ENCODE measurements at regions not wholly inside any gene's neighbourhood (a gene's known extent, or its start where the extent isn't known, plus 50 kb on each side); places are given as distances from the start of the nearest gene placed in this dataset.

GRCh38 chr5:155136216-155136850 is 122.8 kb downstream of the KIF4B start:
- no peak overlapping the region for H3K4me3 ChIP-seq (ENCODE audit: low read length)
- Mint-ChIP-seq H3K4me1 (peaks cover 17% of the 10 kb centered on the region), H3K27me3 (ENCODE audit: insufficient read depth) (peaks cover 56% of the 10 kb centered on the region), H3K27ac (no peak overlapping the region), H3K36me3 (ENCODE audit: low read depth) (no peaks in the 10 kb centered on the region), H3K4me3 (no peak overlapping the region), H3K9me3 (no peaks in the 10 kb centered on the region)
- no peaks in the 10 kb centered on the region for H3K9me3 ChIP-seq (ENCODE audit: control insufficient read depth, low read length)
- H3K9ac ChIP-seq (ENCODE audit: extremely low read depth, low read length, poor library complexity, severe bottlenecking): no peak overlapping the region
- H3K27me3 ChIP-seq (ENCODE audit: control insufficient read depth, insufficient read depth, low read length, poor library complexity, severe bottlenecking): peaks cover 5% of the 10 kb centered on the region
- no peak for TF ChIP-seq CTCF (conservative IDR thresholded peaks at IDR 0.05)
- no peaks in the 10 kb centered on the region for H3K36me3 ChIP-seq (ENCODE audit: control insufficient read depth, insufficient read depth, low read length)
- H3K27ac ChIP-seq (ENCODE audit: low read depth, low read length): no peak overlapping the region
- 50 to 57% methylated on average over 6 of the region's 6 CpGs for WGBS, 2 experiments (ENCODE audit: insufficient coverage in 1 of 2, insufficient read length in 1 of 2)
- DNase-seq: peak; percentile 86
- H3K4me1 ChIP-seq (ENCODE audit: control insufficient read depth, insufficient read depth, low read length): peaks cover 4% of the 10 kb centered on the region

- H3K27me3 ChIP-seq (ENCODE audit: control insufficient read depth, insufficient read depth, low read length, poor library complexity, severe bottlenecking): peaks cover 5% of the 10 kb centered on the region
- H3K4me1 ChIP-seq (ENCODE audit: control insufficient read depth, insufficient read depth, low read length): peaks cover 4% of the 10 kb centered on the region
- peaks cover 48% of the 10 kb centered on the region for H3K27me3 Mint-ChIP-seq (ENCODE audit: insufficient read depth)
- H3K9ac ChIP-seq (ENCODE audit: extremely low read depth, low read length, poor library complexity, severe bottlenecking): no peak overlapping the region
- H3K27ac Mint-ChIP-seq: no peak overlapping the region
- no peak overlapping the region for H3K4me3 Mint-ChIP-seq
- no peaks in the 10 kb centered on the region for H3K36me3 ChIP-seq (ENCODE audit: control insufficient read depth, insufficient read depth, low read length)
- H3K4me3 ChIP-seq (ENCODE audit: low read length): no peak overlapping the region
- 86 to 89% methylated on average over 3 of the region's 3 CpGs for WGBS, 2 experiments (ENCODE audit: insufficient coverage in 1 of 2, insufficient read length in 1 of 2)
- no peak for TF ChIP-seq CTCF (conservative IDR thresholded peaks at IDR 0.05)
- no peaks in the 10 kb centered on the region for H3K9me3 Mint-ChIP-seq
- peak; percentile 44 for DNase-seq
- no peaks in the 10 kb centered on the region for H3K36me3 Mint-ChIP-seq (ENCODE audit: low read depth)
- no peaks in the 10 kb centered on the region for H3K9me3 ChIP-seq (ENCODE audit: control insufficient read depth, low read length)
- no peak overlapping the region for H3K27ac ChIP-seq (ENCODE audit: low read depth, low read length)
- peaks cover 17% of the 10 kb centered on the region for H3K4me1 Mint-ChIP-seq
Observed at GRCh38 chr5:155137683-155138082, 124.1 kb downstream of the KIF4B start.

- H3K27ac Mint-ChIP-seq: no peak overlapping the region
- no peaks in the 10 kb centered on the region for H3K9me3 Mint-ChIP-seq
Observed at GRCh38 chr5:155140646-155141045, 127.1 kb downstream of the KIF4B start.

More at GRCh38 chr5:155140646-155141045, 127.1 kb downstream of the KIF4B start:
- Mint-ChIP-seq H3K4me3 (no peak overlapping the region), H3K27me3 (ENCODE audit: insufficient read depth) (peaks cover 19% of the 10 kb centered on the region), H3K4me1 (peaks cover 17% of the 10 kb centered on the region), H3K36me3 (ENCODE audit: low read depth) (no peaks in the 10 kb centered on the region)
- Histone ChIP-seq H3K9ac (ENCODE audit: extremely low read depth, low read length, poor library complexity, severe bottlenecking) (no peak overlapping the region), H3K9me3 (ENCODE audit: control insufficient read depth, low read length) (no peaks in the 10 kb centered on the region), H3K4me3 (ENCODE audit: low read length) (no peak overlapping the region), H3K27me3 (ENCODE audit: control insufficient read depth, insufficient read depth, low read length, poor library complexity, severe bottlenecking) (no peaks in the 10 kb centered on the region), H3K27ac (ENCODE audit: low read depth, low read length) (no peak overlapping the region), H3K4me1 (ENCODE audit: control insufficient read depth, insufficient read depth, low read length) (peaks cover 4% of the 10 kb centered on the region), H3K36me3 (ENCODE audit: control insufficient read depth, insufficient read depth, low read length) (no peaks in the 10 kb centered on the region)
- peak; percentile 28 for DNase-seq
- 93 to 94% methylated on average over 3 to 5 of the region's 5 CpGs for WGBS, 2 experiments (ENCODE audit: insufficient coverage in 1 of 2, insufficient read length in 1 of 2)
- TF ChIP-seq CTCF (conservative IDR thresholded peaks at IDR 0.05): no peak
